Stimulated activated memory B cell treated with anti-CD40 and anti-IgM and Interleukin-4, amounts not matched to agents 10 μg/mL and 1 μg/mL and 100 μg/mL, for 72 hours (primary cell): ENCODE measurements at regions not wholly inside any gene's neighbourhood (a gene's known extent, or its start where the extent isn't known, plus 50 kb on each side); places are given as distances from the start of the nearest gene placed in this dataset.

Experiments
- ATAC-seq: fragments of 150-1000 bp; cut with Tn5 transposase; 2 replicates; pipeline ENCODE4 v1.10.0; 2021
- H3K27ac Mint-ChIP-seq: one replicate; pipeline ENCODE4 v1.8.0; 2022; ENCODE audit warnings: mild to moderate bottlenecking, mixed read lengths
- H3K27me3 Mint-ChIP-seq: one replicate; pipeline ENCODE4 v1.8.0; 2022; ENCODE audit warnings: mixed read lengths
- H3K36me3 Mint-ChIP-seq: one replicate; pipeline ENCODE4 v1.8.0; 2022; ENCODE audit warnings: mixed read lengths
- H3K4me1 Mint-ChIP-seq: one replicate; pipeline ENCODE4 v1.8.0; 2022; ENCODE audit warnings: mixed read lengths
- H3K4me3 Mint-ChIP-seq: one replicate; pipeline ENCODE4 v1.8.0; 2022; ENCODE audit warnings: mild to moderate bottlenecking, moderate library complexity, mixed read lengths
- H3K9me3 Mint-ChIP-seq: one replicate; pipeline ENCODE4 v1.8.0; 2022; ENCODE audit warnings: mixed read lengths

DNA sequence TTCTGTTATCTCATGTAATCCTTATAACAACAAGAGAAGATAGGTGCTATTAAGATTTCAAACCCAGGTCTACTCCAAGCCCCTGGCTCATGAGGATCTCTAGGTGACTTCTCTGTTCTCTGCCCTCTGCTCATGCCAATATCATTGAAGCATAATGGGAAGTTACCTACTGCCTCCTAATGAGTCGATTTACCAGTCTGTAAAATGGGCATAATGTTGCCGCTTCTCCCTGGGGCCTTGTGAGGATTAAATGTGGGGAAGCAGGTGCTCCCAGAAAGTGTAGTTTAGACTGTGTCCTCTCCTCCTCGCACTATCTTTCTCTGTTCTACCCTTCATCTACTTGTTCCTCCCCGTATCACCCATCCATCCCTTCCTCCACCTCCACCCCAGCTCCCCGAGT is 169.2 kb upstream of the LHX5 start:
- H3K27me3 Mint-ChIP-seq, result peaks cover 71% of the 10 kb centered on the region
- peaks cover 6% of the 10 kb centered on the region for H3K4me1 Mint-ChIP-seq
- peaks cover 3% of the 10 kb centered on the region for H3K9me3 Mint-ChIP-seq
- H3K4me3 Mint-ChIP-seq, result no peak overlapping the region
- no peak for ATAC-seq
- H3K27ac Mint-ChIP-seq, result no peak overlapping the region
- no peaks in the 10 kb centered on the region for H3K36me3 Mint-ChIP-seq

DNA sequence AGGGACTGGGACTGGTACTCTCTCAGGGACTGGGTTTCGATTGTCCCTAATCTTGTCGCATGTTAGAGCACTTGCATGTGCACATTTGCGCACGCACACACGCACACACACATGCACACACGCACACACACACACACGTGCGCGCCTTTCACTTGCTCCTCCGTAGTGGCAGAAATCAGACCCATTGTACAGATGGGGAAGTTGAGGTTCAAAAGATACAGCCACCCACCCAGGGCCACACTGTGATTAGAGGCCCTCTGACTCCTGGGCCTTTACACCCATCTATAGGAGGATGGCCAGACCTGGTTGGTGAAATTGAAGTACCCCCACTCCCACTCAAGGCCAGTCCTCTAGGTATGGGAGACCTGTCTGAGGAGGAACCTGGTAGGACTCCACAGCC is 167.8 kb upstream of the LHX5 start:
- H3K27me3 Mint-ChIP-seq, result peaks cover 69% of the 10 kb centered on the region
- no peak overlapping the region for H3K4me3 Mint-ChIP-seq

GRCh38 chr12:113638460-113638775 is 166.7 kb upstream of the LHX5 start:
- H3K36me3 Mint-ChIP-seq, result no peaks in the 10 kb centered on the region
- H3K4me1 Mint-ChIP-seq, result peaks cover 6% of the 10 kb centered on the region
- ATAC-seq, result no peak
- H3K9me3 Mint-ChIP-seq, result peaks cover 3% of the 10 kb centered on the region
- H3K27ac Mint-ChIP-seq, result no peak overlapping the region
- peaks cover 60% of the 10 kb centered on the region for H3K27me3 Mint-ChIP-seq
- H3K4me3 Mint-ChIP-seq, result no peak overlapping the region

More for the DNA sequence above, 167.8 kb upstream of the LHX5 start:
- Mint-ChIP-seq H3K4me1 (peaks cover 6% of the 10 kb centered on the region), H3K9me3 (peaks cover 3% of the 10 kb centered on the region), H3K27ac (no peak overlapping the region), H3K36me3 (no peaks in the 10 kb centered on the region)
- no peak for ATAC-seq

DNA sequence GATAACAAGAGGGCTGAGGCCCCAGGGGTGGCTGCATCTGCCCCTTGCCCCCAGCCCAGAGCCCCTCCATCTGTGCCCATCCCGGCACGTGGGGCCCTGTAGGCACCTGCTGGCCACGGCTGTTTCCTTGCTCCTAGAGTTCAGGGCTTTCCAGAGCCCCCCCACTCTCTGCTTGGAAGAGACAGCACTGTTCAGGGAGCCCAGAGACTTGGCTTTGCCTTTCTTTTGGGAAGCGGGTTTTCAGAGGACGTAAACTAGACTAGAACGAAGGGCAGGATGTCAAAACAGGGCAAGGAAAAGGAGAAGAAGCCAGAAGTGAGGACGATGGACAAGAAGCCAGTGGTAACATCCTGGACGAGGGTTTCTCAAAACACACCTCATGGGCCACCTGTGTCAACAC is 163.3 kb upstream of the LHX5 start:
- no peak overlapping the region for H3K4me3 Mint-ChIP-seq
- peaks cover 12% of the 10 kb centered on the region for H3K9me3 Mint-ChIP-seq
- ATAC-seq, result peak; percentile 22
- H3K27me3 Mint-ChIP-seq, result peaks cover 34% of the 10 kb centered on the region
- H3K36me3 Mint-ChIP-seq, result no peaks in the 10 kb centered on the region
- H3K27ac Mint-ChIP-seq, result no peak overlapping the region
- peaks cover 6% of the 10 kb centered on the region for H3K4me1 Mint-ChIP-seq

- Mint-ChIP-seq H3K4me1 (peaks cover 6% of the 10 kb centered on the region), H3K4me3 (no peak overlapping the region), H3K36me3 (no peaks in the 10 kb centered on the region), H3K27ac (no peak overlapping the region), H3K27me3 (peaks cover 36% of the 10 kb centered on the region), H3K9me3 (peaks cover 15% of the 10 kb centered on the region)
- ATAC-seq, result no peak
These were observed 162.8 kb upstream of the LHX5 start for GRCh38 chr12:113634474-113634873.

DNA sequence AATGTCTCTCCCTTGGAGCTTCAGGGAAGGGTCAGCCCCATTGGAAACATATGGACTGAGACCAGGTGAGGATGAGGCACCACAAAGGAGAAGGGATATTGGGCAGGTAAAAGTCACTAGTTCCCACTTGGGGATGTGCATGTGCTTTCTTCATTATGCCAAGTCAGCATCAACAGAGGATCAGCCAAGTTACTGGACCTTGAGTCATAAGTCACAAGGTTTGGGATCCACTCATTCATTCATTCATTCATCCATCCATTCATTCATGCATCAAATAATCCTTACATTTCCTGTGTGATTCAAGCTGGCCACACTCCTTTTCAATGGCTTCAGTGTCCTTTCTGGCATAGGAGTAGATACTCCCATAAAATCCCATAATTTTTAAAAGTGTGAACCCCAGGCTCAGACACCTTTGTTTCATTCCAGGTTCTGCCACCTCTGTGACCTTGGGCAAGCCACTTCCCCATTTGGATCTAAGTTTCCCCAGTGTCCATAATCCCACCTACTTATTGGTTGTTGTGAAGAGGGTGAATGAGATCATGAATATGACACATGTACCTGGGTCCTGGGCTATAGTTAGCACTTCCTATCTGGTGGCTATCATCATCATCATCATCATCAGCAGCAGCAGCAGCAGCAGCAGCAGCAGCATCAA is 162.1 kb upstream of the LHX5 start:
- Mint-ChIP-seq H3K36me3 (no peaks in the 10 kb centered on the region), H3K9me3 (peaks cover 21% of the 10 kb centered on the region), H3K4me3 (no peak overlapping the region), H3K4me1 (peaks cover 5% of the 10 kb centered on the region), H3K27me3 (peaks cover 36% of the 10 kb centered on the region), H3K27ac (no peak overlapping the region)
- no peak for ATAC-seq

GRCh38 chr12:113630625-113631024 is 159.0 kb upstream of the LHX5 start:
- Mint-ChIP-seq H3K4me1 (no peaks in the 10 kb centered on the region), H3K36me3 (no peaks in the 10 kb centered on the region), H3K27me3 (peaks cover 23% of the 10 kb centered on the region), H3K4me3 (no peak overlapping the region), H3K9me3 (peaks cover 23% of the 10 kb centered on the region), H3K27ac (no peak overlapping the region)
- no peak for ATAC-seq

DNA sequence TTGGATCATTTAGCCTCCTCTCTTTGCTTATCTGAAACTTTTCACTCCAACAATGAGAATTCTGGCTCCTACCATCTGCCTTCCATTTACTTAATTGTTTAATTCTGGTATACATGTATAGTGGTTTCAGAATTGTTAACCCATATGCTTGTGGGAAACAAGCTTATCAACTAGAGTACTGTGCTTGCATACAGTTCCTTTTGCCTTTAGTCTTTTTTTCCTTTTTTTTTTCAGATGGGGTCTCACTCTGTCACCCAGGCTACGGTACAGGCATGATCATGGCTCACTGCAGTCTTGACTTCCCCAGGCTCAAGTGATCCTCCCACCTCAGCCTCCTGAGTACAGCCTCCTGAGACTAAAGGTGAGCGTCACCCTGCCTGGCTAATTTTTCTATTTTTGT is 153.8 kb upstream of the LHX5 start:
- no peak overlapping the region for H3K4me3 Mint-ChIP-seq
- no peaks in the 10 kb centered on the region for H3K4me1 Mint-ChIP-seq
- H3K9me3 Mint-ChIP-seq, result peaks cover 28% of the 10 kb centered on the region
- H3K27me3 Mint-ChIP-seq, result peaks cover 23% of the 10 kb centered on the region
- no peak overlapping the region for H3K27ac Mint-ChIP-seq
- ATAC-seq, result no peak
- no peaks in the 10 kb centered on the region for H3K36me3 Mint-ChIP-seq

- H3K27me3 Mint-ChIP-seq, result peaks cover 24% of the 10 kb centered on the region
- no peak overlapping the region for H3K27ac Mint-ChIP-seq
- H3K4me3 Mint-ChIP-seq, result no peak overlapping the region
- no peaks in the 10 kb centered on the region for H3K4me1 Mint-ChIP-seq
- peaks cover 14% of the 10 kb centered on the region for H3K9me3 Mint-ChIP-seq
- no peaks in the 10 kb centered on the region for H3K36me3 Mint-ChIP-seq
- no peak for ATAC-seq
These were observed 150.7 kb upstream of the LHX5 start for GRCh38 chr12:113622410-113622809.

- H3K4me1 Mint-ChIP-seq, result no peaks in the 10 kb centered on the region
- no peaks in the 10 kb centered on the region for H3K36me3 Mint-ChIP-seq
- H3K27ac Mint-ChIP-seq, result no peak overlapping the region
- H3K9me3 Mint-ChIP-seq, result peaks cover 8% of the 10 kb centered on the region
- ATAC-seq, result no peak
- peaks cover 30% of the 10 kb centered on the region for H3K27me3 Mint-ChIP-seq
- no peak overlapping the region for H3K4me3 Mint-ChIP-seq
These were observed 148.8 kb upstream of the LHX5 start for GRCh38 chr12:113620437-113620976.

DNA sequence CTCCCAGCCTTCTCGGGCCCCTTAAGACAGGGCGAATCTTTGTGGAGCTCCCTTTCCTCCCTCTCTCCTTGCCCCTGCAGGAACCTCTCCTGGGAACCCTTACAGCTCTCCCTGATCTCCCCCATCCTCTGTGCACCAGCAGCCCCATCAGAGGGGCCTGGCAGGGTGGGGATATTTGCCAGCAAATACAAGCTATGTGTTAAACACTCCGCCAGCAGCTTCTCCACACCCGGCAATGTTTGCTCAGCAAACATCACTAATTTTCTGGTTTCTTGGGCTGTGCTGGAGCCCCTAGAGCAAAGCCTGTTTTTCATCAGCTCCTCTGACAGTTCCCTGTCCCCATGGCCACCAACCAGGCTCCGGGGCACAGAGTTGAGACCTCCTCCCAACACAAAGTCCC is 147.5 kb upstream of the LHX5 start:
- Mint-ChIP-seq H3K4me3 (no peak overlapping the region), H3K36me3 (no peaks in the 10 kb centered on the region), H3K4me1 (no peaks in the 10 kb centered on the region), H3K9me3 (peaks cover 2% of the 10 kb centered on the region), H3K27ac (no peak overlapping the region), H3K27me3 (peaks cover 30% of the 10 kb centered on the region)
- ATAC-seq, result no peak

DNA sequence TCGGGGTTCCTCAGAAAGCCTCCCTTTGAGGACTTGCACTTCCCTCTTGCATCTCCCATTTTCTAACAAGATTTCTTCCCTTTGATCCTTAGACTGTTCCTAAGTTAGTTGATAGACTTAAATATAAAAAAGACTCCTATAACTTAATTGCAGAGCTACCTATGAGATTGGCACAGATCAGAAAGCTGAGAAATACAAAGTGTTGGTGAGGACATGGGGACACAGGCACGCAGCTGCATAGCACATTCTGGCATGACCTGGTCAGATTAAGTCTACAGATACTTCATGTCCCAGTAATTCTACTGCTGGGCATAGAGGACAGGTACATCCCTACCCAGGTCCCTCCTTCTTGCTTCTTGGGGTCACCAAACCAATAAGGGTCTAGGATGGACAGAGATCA is 141.7 kb upstream of the LHX5 start:
- Mint-ChIP-seq H3K27ac (no peak overlapping the region), H3K9me3 (no peaks in the 10 kb centered on the region), H3K4me3 (no peak overlapping the region), H3K4me1 (no peaks in the 10 kb centered on the region), H3K27me3 (peaks cover 47% of the 10 kb centered on the region), H3K36me3 (no peaks in the 10 kb centered on the region)
- no peak for ATAC-seq

DNA sequence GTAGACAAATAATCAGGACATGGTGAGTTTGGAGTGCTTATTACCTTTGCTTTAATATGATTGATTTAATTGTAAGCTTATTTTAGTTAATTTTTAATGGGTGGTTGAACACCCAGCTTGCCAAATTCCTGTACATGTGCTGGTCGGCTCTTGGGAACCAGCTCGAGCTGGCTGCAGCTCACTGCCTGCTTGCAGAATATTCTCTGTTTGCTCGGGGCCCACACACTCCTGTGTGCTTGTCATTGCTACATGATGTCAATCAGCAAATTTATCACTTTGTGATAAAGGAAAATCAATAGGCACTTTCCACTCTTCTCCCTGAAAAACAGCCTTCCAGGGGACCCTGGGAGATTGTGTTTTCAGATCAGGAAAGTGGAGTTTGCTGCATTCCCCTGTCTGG is 141.1 kb upstream of the LHX5 start:
- Mint-ChIP-seq H3K27me3 (peaks cover 53% of the 10 kb centered on the region), H3K36me3 (no peaks in the 10 kb centered on the region), H3K4me1 (no peaks in the 10 kb centered on the region), H3K9me3 (peaks cover 3% of the 10 kb centered on the region), H3K4me3 (no peak overlapping the region), H3K27ac (no peak overlapping the region)
- ATAC-seq, result no peak

GRCh38 chr12:113612076-113612728 is 140.5 kb upstream of the LHX5 start:
- Mint-ChIP-seq H3K36me3 (no peaks in the 10 kb centered on the region), H3K9me3 (peaks cover 3% of the 10 kb centered on the region), H3K27ac (no peak overlapping the region), H3K4me1 (no peaks in the 10 kb centered on the region), H3K4me3 (no peak overlapping the region), H3K27me3 (peaks cover 54% of the 10 kb centered on the region)
- ATAC-seq, result no peak

- no peaks in the 10 kb centered on the region for H3K4me1 Mint-ChIP-seq
- no peak for ATAC-seq
- H3K36me3 Mint-ChIP-seq, result no peaks in the 10 kb centered on the region
- H3K4me3 Mint-ChIP-seq, result no peak overlapping the region
- no peak overlapping the region for H3K27ac Mint-ChIP-seq
- H3K27me3 Mint-ChIP-seq, result peaks cover 54% of the 10 kb centered on the region
- H3K9me3 Mint-ChIP-seq, result peaks cover 3% of the 10 kb centered on the region
These were observed 140.0 kb upstream of the LHX5 start for GRCh38 chr12:113611652-113612051.

GRCh38 chr12:113610698-113611097 is 139.0 kb upstream of the LHX5 start:
- Mint-ChIP-seq H3K9me3 (peaks cover 3% of the 10 kb centered on the region), H3K36me3 (no peaks in the 10 kb centered on the region), H3K4me3 (no peak overlapping the region), H3K4me1 (no peaks in the 10 kb centered on the region), H3K27me3 (peaks cover 48% of the 10 kb centered on the region), H3K27ac (no peak overlapping the region)
- no peak for ATAC-seq
